Epithelial cell of proximal tubule (primary cell): ENCODE measurements at regions not wholly inside any gene's neighbourhood (a gene's known extent, or its start where the extent isn't known, plus 50 kb on each side); places are given as distances from the start of the nearest gene placed in this dataset.

Experiments
- DNase-seq: peaks from one replicate; pipeline ENCODE4 v3.0.0-alpha.2; 2011; ENCODE audit warnings: low read depth
- H3K4me3 ChIP-seq: 2 replicates; pipeline ENCODE4 v1.5.1; 2011; ENCODE audit warnings: low read depth, mild to moderate bottlenecking, low read length
- CTCF ChIP-seq: conservative IDR thresholded peaks from 2 replicates; pipeline ENCODE4 v1.5.1; 2012; ENCODE audit warnings: low read depth, mild to moderate bottlenecking, low read length

- peak; percentile 73 for TF ChIP-seq CTCF
- no peak overlapping the region for H3K4me3 ChIP-seq
- no peak for DNase-seq
Observed at GRCh38 chr4:121277194-121278105, 103.4 kb downstream of the QRFPR start.

GRCh38 chr4:121273191-121273590, 107.6 kb downstream of the QRFPR start:
- H3K4me3 ChIP-seq: no peak overlapping the region
- no peak for TF ChIP-seq CTCF
- no peak for DNase-seq

- no peak for TF ChIP-seq CTCF
- no peak for DNase-seq
- no peak overlapping the region for H3K4me3 ChIP-seq
Observed at GRCh38 chr4:121272526-121272925, 108.3 kb downstream of the QRFPR start.

GRCh38 chr4:121270389-121270788, 106.3 kb upstream of the TNIP3 start:
- no peak for DNase-seq
- TF ChIP-seq CTCF: no peak

GRCh38 chr4:121269001-121269400, 104.9 kb upstream of the TNIP3 start:
- TF ChIP-seq CTCF: no peak
- no peak for DNase-seq
- H3K4me3 ChIP-seq: no peak overlapping the region

More at GRCh38 chr4:121270389-121270788, 106.3 kb upstream of the TNIP3 start:
- H3K4me3 ChIP-seq: no peak overlapping the region

- no peak for DNase-seq
- no peak overlapping the region for H3K4me3 ChIP-seq
- TF ChIP-seq CTCF: no peak
Observed at GRCh38 chr4:121266982-121267381, 102.9 kb upstream of the TNIP3 start.

- no peak for DNase-seq
- TF ChIP-seq CTCF: no peak
- no peak overlapping the region for H3K4me3 ChIP-seq
Observed at GRCh38 chr4:121256887-121257466, 92.9 kb upstream of the TNIP3 start.
